Left ventricle myocardium superior (tissue), 1 donor: ENCODE measurements at regions not wholly inside any gene's neighbourhood (a gene's known extent, or its start where the extent isn't known, plus 50 kb on each side); places are given as distances from the start of the nearest gene placed in this dataset.
A peak's percentile ranks its signal among the peaks of the same experiment; 100 is the strongest.
"Not testable (repeated sequence)": the region's sequence is repeated elsewhere in the genome, so short reads cannot be mapped to it uniquely, and the experiment has no call there.

Experiments used
- ATAC-seq: fragments of 200-7000 bp; cut with Tn5 transposase; one replicate; pipeline ENCODE4 v1.9.1; 2020; ENCODE audit warnings: mild to moderate bottlenecking, moderate library complexity
- DNase-seq: peaks from one replicate; pipeline ENCODE4 v3.0.0-alpha.2; 2020
- intact Hi-C: fragments of 100-400 bp; cut with micrococcal nuclease; formaldehyde crosslinking; loops from one replicate; pipeline ENCODE4 v1.11.0; 2022
- donor health status: DM: no; HTN: yes; CAD: no; lungs with severe emphysema.

DNA sequence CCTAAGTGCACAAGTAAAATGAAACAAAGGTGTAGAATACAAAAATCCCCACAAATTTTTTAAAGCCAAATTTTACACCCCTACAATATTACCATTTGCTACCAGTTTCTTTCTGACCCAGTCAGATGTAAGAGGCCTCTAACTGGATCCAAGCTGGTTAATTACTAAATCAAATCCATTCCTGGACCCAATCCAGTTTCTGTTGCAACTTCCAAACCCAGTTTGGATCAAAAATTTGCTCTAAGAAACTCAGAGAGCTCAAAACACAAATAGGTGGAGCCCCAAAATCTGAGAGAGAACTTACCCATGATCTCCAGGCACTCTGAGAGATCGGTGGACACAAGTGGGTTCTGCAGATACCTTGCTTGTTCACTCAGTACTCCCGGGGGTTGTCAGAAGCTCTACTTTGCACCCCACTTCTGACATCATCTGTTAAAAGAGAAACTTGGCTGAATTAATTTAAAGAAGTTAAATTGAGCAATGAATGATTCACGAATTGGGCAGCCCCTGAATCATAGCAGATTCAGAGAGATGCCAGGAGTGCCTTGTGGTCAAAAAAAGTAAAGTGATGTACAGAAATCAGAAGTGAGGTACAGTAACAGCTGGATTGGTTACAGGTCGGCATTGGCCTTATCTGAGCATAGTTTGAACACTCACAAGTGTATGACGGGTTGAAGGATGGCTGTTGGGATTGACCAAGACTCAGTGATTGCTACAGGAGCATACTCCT is 448.0 kb downstream of the KCNT2 start:
- ATAC-seq (no peak), DNase-seq (no peak)
- intact Hi-C loops, result no loop called here

DNA sequence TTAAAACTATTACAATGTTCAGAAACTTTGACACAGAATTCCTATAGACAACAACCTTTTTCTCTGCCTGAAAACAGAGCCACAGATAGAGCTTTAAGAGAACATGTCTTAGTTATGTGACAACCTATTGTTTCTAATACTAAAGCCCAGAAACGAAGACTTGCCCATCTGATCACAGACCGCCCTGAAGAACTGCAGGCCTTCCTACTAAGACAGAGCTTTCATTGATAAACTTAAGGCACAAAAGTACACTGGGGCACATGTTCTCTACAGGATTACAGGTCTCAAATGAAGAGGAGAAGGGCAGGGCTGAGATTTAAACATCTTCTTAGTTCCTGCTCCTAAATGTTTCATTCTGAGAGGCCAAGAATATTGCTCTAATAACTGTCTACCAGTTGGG is 452.7 kb downstream of the KCNT2 start:
- ATAC-seq, result no peak
- intact Hi-C loops, result no loop called here
- DNase-seq, result no peak

DNA sequence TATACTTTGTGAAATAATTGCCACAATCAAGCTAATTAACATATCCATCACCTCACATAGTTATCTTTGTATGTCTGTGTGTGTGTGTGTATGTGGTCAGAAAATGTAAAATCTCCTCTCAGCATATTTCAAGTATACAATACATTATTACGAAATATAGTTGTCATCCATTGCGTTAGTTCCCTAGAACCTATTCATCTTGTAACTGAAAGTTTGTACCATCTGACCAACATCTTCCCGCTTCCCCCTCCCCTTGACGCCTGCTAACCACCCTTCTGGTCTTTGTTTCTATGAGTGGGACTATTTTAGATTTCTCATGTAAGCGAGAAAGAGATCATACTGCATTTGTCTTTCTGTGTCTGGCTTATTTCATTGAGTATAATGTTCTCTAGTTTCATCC is 455.3 kb downstream of the KCNT2 start:
- DNase-seq, result no peak
- intact Hi-C loops, result loop anchor here (5.0 kb wide), 1 partner anchor 154 kb away; no protein-coding TSS in a partner anchor
- ATAC-seq, result no peak

DNA sequence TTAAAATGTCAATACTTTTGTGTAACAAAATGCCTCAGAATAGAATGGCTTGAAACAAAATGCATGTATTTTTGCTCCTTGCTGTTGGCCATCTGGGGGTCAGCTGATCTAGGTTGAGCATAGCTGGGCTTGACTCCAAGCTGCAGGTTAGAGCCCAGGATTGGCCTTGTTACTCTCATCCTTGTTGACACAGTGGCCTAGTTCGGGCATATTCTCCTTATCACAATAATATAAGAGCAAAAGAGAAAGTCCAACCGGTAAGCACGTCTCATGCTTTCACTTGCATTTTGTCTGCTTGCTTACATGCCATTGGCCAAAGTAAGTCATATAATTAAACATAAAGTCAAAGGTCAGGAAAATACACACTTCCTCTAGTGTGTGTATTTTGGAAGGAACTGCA is 456.2 kb downstream of the KCNT2 start:
- DNase-seq (no peak), ATAC-seq (no peak)
- intact Hi-C loops, result loop anchor here (5.0 kb wide), 1 partner anchor 155 kb away; no protein-coding TSS in a partner anchor

DNA sequence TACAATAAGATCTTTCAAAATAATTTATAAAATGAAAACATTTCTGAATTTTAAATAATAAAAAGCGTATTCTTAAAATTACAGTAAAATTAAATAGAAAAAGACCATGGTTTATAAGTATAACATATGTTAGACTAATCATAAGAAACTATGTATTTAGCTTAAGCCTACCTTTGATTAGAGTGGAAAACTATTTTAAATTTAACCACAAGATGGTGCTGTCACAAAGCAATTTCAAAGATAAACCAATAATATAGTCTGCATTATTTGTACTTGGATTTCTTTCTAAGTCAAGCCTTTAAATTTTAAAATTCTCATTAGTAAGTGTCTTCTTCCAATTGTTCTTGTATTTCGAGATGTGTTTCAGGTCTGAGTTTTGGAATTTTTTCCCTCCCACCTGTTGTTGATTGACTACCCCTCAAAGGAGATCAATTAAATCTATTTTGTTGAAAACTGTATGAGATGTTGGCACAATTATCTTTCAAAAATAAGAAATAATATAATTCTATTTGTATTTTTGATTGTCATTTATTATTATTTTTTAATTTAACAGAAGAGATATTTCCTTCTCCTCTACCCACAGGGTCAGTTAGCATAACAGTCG is 459.8 kb downstream of the KCNT2 start:
- intact Hi-C loops, result loop anchor here (10.0 kb wide), 1 partner anchor 516 kb away; no protein-coding TSS in a partner anchor
- ATAC-seq, result no peak
- DNase-seq, result no peak

DNA sequence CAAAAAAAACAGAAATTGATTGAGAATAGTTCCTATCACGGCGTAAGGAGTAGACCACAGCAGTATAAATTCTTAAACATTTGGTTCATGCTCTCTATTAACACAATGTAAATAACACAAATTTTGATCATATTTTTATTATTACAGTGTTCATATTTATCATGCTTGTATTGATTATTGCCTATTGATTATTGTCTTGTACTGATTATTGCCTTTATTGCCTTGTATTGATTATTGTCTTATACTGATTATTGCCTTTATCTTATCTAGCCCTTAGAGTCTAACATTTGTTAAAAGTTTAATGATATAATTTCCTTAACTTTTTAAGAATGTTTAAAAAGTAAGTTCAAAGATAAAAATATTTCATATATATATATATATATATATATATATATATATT is 460.7 kb downstream of the KCNT2 start:
- intact Hi-C loops, result loop anchor here (10.0 kb wide), 1 partner anchor 517 kb away; no protein-coding TSS in a partner anchor
- no peak for ATAC-seq

DNA sequence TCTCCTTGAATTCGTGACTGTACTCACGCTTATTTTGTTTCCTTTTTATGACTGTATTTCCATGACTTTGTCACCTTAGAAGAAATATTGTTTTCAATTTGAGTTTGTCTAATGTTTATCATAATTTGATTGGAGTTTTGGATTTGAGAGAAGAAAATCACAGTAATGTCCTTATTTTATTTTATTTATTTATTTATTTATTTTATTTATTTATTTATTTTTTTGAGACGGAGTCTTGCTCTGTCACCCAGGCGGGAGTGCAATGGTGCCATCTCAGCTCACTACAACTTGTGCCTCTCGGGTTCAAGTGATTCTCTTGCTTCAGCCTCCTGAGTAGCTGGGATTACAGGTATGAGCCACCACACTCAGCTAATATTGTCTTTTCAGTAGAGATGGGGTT is 463.1 kb downstream of the KCNT2 start:
- DNase-seq, ATAC-seq: not testable (repeated sequence)
- intact Hi-C loops, result loop anchor here (10.0 kb wide), 1 partner anchor 520 kb away; no protein-coding TSS in a partner anchor

More for the DNA sequence above, 460.7 kb downstream of the KCNT2 start:
- no peak for DNase-seq

DNA sequence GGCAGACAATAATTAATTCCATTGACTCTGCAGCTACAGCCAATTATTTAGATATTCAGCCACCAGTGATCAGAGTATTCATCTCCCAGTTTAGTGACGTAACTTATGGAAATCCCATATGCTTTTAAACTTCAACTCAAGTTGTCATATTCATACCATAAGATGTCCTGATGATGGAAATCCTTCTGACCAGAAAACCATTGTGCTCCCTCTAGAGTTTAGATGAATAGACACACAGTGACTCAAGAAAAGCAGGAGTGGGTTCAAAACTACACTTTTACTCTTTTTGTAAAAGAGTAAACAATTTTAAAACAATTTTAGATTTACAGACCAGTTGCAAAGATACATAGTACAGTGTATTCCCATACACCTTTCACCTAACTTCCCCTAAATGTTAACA is 463.7 kb downstream of the KCNT2 start:
- DNase-seq, result no peak
- intact Hi-C loops, result loop anchor here (10.0 kb wide), 1 partner anchor 520 kb away; no protein-coding TSS in a partner anchor

DNA sequence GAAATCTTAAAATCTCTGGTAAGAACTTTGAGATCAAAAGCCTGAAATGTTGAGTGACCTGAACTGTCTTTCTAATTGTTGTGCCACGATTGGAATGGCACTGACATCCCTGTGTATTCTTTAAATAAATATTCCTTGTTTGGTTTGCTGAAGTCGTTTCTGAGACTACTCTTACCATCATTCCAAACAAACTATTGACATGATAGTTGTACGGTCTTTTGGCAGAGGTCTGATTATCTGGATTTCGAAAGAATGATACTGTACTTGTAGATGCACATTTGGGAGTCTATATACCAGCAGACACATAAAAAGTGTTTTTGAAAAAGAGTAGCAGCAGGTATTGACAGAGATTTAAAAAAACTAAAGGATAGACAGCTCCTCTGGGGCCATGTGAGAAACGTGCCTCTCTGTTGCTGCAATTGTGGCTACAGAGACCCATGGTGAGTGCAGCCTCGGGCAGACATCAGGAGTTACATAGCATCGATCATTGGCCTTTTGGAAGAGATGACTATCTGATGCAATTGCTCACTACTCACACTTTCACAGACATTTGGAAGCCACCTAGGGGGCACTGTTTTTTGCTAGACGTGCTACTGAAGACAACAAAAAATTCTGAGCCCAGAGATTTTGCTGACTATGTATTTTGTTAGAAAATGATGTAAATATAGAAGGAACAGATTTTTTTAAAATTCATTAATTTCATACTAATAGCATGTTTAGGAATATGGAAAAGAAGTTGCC is 464.5 kb downstream of the KCNT2 start:
- ATAC-seq (no peak), DNase-seq (no peak)
- intact Hi-C loops, result loop anchor here (10.0 kb wide), 1 partner anchor 521 kb away; no protein-coding TSS in a partner anchor

More for the DNA sequence above, 463.7 kb downstream of the KCNT2 start:
- no peak for ATAC-seq

DNA sequence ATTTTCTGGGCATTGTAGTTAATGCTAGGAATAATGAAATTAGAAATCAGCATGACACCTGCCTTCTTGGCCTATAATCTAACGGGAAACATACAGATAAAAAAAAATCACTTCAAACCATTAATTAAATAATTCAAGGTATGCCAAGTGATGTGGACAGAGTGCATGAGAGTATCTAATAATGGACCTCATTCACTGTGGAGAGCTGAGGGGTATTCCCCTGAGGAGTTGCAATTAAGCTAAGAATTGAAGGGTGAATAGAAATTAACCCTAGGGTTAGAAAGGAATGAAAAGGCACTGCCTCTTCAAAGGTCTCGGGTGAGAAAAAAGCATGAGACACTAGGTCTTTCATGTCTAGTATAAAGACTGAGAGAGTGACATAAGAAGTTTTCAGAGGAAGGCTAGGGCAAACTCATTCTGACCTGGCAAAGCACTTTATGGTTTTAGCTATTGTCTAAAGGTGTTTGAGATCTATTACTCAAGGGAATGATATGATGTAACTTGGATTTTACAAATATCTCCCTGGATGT is 466.1 kb downstream of the KCNT2 start:
- intact Hi-C loops, result loop anchor here (10.0 kb wide), 1 partner anchor 523 kb away; no protein-coding TSS in a partner anchor
- ATAC-seq, result no peak
- no peak for DNase-seq

DNA sequence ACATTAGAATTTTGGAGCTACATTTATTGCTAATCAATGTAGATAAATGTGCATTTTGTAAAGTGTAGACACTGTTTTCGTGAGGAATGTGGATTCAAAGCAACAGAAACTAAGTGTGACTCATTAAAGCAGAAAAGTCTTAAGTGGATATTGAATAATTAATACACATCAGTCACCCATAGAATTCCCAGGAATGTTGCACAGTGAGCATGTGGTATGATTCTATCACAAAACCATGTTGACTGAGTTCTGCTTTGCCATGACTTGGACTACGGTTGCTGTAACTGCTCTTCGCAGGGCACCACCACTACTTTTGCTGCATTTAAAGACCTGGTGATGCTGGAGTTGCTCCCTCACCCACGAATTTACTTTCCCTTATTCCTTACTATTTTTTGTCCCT is 471.8 kb downstream of the KCNT2 start:
- DNase-seq (no peak), ATAC-seq (no peak)
- intact Hi-C loops, result no loop called here

DNA sequence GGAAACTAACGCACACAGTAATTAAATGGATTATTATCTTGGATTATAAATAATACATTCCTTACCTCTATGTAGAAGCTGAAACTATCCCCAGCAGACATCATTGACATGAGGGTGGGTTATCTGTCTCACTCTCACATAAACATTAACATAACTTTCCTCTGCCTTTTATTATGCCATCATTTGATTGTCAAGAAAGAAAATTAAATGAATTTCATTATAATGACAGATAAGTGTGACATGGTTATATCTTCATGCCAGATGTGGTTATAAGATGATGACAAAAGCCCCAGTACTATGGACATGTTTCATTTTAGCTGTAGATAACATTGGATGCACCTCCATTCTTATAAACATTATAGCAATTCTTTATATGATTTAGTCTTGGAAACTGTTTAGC is 476.5 kb downstream of the KCNT2 start:
- DNase-seq, result no peak
- ATAC-seq, result no peak
- intact Hi-C loops, result no loop called here

DNA sequence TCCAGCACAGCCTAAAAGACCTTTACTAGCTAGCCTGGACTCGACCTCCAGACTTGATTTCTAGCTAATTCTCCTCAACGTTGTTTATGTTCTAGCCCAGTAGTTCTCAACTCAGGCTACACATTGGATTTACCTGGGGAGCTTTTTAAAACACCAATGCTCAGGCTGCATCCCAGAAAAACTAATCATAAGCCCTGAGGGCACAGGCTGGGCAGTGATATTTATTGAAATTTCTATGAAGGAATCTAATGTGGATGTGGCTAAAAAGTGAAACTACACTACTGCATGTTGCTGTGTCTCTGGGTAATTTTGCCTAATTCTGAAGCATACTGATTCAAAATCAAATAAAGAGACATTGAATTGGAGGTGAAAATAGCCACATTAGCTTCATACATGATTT is 479.4 kb downstream of the KCNT2 start:
- intact Hi-C loops, result no loop called here
- no peak for ATAC-seq
- no peak for DNase-seq

DNA sequence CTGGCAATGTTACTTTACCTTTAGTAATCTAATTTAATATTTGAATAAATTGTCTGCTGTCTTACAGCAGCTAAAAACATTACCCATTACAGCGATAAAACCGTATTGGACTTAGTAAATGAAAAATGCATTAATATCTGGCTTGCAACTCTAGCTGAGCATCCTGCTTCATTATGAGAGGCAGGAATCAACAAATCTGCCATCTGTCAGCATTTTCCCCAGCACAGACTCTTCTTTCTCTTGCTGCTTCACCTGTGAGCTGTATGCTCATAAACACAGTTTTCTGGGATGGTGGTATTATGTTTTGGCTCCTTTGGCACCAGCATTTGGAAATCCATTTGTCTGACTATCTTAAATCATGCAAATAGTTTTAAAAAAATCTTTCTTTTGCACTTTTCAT is 487.1 kb downstream of the KCNT2 start:
- DNase-seq (no peak), ATAC-seq (no peak)
- intact Hi-C loops, result no loop called here

DNA sequence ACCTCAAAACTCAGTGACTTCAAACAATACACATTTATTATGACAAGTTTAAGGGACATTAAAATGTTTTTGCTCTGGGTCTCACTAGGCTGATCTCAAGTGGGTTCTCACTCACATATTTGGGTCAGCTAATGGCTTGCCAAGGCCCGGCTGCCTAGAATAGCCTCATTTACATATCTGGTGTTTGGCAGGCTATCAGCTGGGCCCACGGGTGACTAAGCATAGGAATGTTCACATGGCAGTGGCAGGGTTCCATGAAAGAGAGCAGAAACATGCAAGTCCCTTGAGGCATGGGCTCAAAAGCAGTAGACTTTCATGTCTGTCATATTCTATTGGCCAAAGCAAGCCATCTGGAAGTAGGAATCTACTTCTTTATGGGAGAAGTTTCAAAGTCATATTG is 492.6 kb downstream of the KCNT2 start:
- peak; percentile 84 for DNase-seq
- peak; percentile 100 for ATAC-seq
- intact Hi-C loops, result no loop called here

DNA sequence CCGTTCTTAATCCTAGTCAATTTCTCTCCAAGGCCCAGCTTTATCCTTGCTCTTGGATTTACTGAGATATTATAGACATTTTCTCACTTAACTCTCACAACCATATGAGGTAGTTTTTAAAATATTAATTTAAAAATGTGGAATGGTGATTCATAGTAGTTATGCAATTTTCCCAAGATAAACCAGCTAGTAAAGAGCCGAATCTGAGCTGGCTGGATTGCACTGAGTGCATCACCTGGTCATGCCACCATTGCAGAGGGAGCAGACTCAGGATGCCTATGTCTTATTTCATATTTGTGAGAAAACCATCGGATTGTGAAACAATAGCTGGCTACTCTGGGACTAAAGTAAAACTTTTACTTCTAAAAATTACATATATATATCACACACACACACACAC is 494.0 kb downstream of the KCNT2 start:
- ATAC-seq (no peak), DNase-seq (no peak)
- intact Hi-C loops, result no loop called here

DNA sequence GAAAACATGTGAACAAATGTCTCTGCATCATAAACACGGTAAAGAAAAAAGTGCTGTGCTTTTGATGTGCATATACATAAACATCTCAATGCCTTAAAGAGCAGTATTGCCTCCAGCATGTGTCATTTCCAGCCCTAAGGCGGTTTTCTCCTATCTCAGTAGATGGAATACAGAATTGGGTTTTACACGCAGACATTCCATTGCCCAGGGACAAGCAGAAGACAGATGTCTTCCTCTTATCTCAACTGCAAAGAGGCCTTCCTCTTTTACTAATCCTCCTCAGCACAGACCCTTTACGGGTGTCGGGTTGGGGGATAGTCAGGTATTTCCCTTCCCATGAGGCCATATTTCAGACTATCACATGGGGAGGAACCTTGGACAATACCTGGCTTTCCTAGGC is 499.2 kb downstream of the KCNT2 start:
- ATAC-seq, DNase-seq, intact Hi-C loops: not testable (repeated sequence)

DNA sequence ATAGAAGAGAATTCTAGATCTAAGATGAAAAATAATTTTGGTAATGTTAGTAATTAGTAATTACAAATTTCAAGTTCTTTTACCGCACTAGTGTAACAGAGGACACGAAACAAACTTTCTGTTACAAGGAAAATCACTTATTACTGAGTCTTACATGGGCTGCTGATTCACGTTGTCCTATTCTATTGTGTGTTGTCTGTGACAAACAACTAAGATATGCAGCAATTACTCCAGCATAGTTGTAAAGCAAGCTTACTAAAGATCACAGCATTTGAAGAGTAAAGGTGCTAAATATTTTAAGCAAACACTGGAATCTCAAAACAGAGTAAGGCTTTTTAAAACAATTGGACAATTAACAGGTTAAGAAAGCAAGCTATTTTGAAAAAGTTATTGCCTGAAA is 502.3 kb downstream of the KCNT2 start:
- ATAC-seq (no peak), DNase-seq (no peak)
- intact Hi-C loops, result no loop called here

DNA sequence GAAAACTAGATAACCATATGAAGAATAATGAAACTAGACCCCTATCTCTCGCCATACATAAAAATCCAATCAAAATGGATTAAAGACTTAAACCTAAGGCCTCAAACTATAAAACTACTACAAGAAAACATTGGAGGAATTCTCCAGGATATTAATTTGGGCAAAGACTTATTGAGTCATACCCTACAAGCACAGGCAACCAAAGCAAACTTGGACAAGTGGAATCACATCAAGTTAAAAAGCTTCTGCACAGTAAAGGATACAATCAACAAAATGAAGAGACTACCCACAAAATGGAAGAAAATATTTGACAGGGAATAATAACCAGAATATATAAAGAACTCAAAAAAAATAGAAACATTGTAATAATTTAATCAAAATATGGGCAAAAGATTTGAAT is 505.4 kb downstream of the KCNT2 start:
- DNase-seq, result no peak
- intact Hi-C loops, result no loop called here

DNA sequence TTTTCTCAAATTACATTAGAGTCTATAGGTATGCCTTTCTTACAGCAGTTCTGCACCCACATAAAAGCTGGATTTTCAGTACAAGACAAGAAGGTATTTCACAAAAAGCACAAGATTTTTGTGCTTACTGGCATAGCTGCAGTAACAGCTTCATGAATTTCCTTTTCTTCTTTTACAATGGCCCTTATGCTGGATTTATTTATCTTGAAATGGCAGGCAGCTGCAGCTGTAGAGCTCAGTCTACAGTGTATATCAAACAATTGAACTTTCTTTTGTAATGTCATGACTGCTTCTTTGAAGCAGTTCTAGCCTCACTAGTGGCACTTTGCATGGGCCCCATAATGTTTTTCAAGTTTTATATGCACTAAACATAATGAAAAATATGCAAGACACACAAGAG is 510.2 kb downstream of the KCNT2 start:
- intact Hi-C loops, result no loop called here
- DNase-seq, result no peak
- no peak for ATAC-seq

More for the DNA sequence above, 505.4 kb downstream of the KCNT2 start:
- ATAC-seq, result no peak
